ENCODE measurements at regions not wholly inside any gene's neighbourhood (a gene's known extent, or its start where the extent isn't known, plus 50 kb on each side); places are given as distances from the start of the nearest gene placed in this dataset.
"Not testable (repeated sequence)": the region's sequence is repeated elsewhere in the genome, so short reads cannot be mapped to it uniquely, and the experiment has no call there.

GRCh38 chr11:135002236-135002635 is 590.2 kb upstream of the B3GAT1 start:
- H3K4me3 ChIP-seq (ENCODE audit: low read depth in 2 of 2, low read length in 2 of 2), result no peak overlapping the region
- H3K27ac ChIP-seq (ENCODE audit: low read length), result no peak overlapping the region
- no peak for ATAC-seq
- no peaks in the 10 kb centered on the region for H3K9me3 ChIP-seq (ENCODE audit: control insufficient read depth, insufficient read depth, low read depth, low read length)
- no peaks in the 10 kb centered on the region for H3K36me3 ChIP-seq (ENCODE audit: control insufficient read depth, insufficient read depth, low read length)
- BruUV-seq (replicated peaks), result no TSS peak
- intact Hi-C loops (cut with micrococcal nuclease; ENCODE audit: unreplicated experiment) (no loop called here), in situ Hi-C loops (cut with HindIII; ENCODE audit: low pct_unique_long_range_greater_than_20kb, low sequenced_read_pairs) (no loop called here)
- TF ChIP-seq REST (IDR thresholded peaks at IDR 0.05; ENCODE audit: insufficient read depth in 1 of 2, low read depth in 2 of 2, low read length in 1 of 2) (no peak), POLR2AphosphoS5 (IDR thresholded peaks at IDR 0.05; ENCODE audit: low read depth, low read length) (no peak)
- no peaks in the 10 kb centered on the region for H3K27me3 ChIP-seq (ENCODE audit: control insufficient read depth, insufficient read depth, low read length)
- H3K4me1 ChIP-seq (ENCODE audit: control insufficient read depth, insufficient read depth, low read length), result no peaks in the 10 kb centered on the region
- ChIA-PET POLR2A (no interaction called here), CTCF (no interaction called here)
- no peak for DNase-seq (ENCODE audit: low read depth, low spot score)

DNA sequence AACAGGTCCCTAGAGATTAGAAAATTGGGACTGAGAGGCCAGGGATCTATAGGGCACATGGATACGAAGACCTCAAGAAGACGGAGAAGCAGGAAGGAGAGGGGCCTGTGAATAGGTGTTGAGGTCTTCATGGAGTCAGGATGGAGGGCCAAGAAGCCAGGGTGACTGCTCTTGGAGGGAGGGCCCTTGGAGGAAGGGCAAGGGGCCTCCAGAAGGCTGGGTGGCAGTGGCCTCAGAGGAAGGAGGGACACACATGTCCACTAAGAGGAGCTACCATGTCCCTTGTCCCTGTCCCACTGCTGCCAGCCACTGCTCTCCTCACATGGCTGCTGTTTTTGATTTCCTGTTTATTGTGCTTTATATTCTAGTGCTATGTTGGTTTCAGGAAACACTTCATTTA is 589.5 kb upstream of the B3GAT1 start:
- Histone ChIP-seq H3K9me3 (ENCODE audit: control insufficient read depth, insufficient read depth, low read depth, low read length) (no peaks in the 10 kb centered on the region), H3K27me3 (ENCODE audit: control insufficient read depth, insufficient read depth, low read length) (no peaks in the 10 kb centered on the region), H3K27ac (ENCODE audit: low read length) (no peak overlapping the region), H3K4me1 (ENCODE audit: control insufficient read depth, insufficient read depth, low read length) (no peaks in the 10 kb centered on the region), H3K4me3 (ENCODE audit: low read depth in 2 of 2, low read length in 2 of 2) (no peak overlapping the region), H3K36me3 (ENCODE audit: control insufficient read depth, insufficient read depth, low read length) (no peaks in the 10 kb centered on the region)
- BruUV-seq (replicated peaks), result no TSS peak
- in situ Hi-C loops (cut with HindIII; ENCODE audit: low pct_unique_long_range_greater_than_20kb, low sequenced_read_pairs), result no loop called here
- ATAC-seq (no peak), DNase-seq (ENCODE audit: low read depth, low spot score) (no peak)
- CTCF ChIA-PET, result no interaction called here
- POLR2A ChIA-PET, result no interaction called here
- TF ChIP-seq POLR2AphosphoS5 (IDR thresholded peaks at IDR 0.05; ENCODE audit: low read depth, low read length) (no peak), REST (IDR thresholded peaks at IDR 0.05; ENCODE audit: insufficient read depth in 1 of 2, low read depth in 2 of 2, low read length in 1 of 2) (no peak), TCF7L2 (IDR thresholded peaks at IDR 0.05; ENCODE audit: low read depth, low read length) (no peak), SIN3A (IDR thresholded peaks at IDR 0.05; ENCODE audit: borderline replicate concordance, insufficient read depth, low read depth, low read length) (no peak)
- TF ChIP-seq, protein P1, sequence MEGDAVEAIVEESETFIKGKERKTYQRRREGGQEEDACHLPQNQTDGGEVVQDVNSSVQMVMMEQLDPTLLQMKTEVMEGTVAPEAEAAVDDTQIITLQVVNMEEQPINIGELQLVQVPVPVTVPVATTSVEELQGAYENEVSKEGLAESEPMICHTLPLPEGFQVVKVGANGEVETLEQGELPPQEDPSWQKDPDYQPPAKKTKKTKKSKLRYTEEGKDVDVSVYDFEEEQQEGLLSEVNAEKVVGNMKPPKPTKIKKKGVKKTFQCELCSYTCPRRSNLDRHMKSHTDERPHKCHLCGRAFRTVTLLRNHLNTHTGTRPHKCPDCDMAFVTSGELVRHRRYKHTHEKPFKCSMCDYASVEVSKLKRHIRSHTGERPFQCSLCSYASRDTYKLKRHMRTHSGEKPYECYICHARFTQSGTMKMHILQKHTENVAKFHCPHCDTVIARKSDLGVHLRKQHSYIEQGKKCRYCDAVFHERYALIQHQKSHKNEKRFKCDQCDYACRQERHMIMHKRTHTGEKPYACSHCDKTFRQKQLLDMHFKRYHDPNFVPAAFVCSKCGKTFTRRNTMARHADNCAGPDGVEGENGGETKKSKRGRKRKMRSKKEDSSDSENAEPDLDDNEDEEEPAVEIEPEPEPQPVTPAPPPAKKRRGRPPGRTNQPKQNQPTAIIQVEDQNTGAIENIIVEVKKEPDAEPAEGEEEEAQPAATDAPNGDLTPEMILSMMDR (IDR thresholded peaks at IDR 0.05), result no peak
- intact Hi-C loops (cut with micrococcal nuclease; ENCODE audit: unreplicated experiment), result no loop called here

- H3K4me3 ChIP-seq (ENCODE audit: low read depth in 2 of 2, low read length in 2 of 2); intact Hi-C loops (cut with micrococcal nuclease; ENCODE audit: unreplicated experiment); CTCF ChIA-PET; H3K27ac ChIP-seq (ENCODE audit: low read length); H3K4me1 ChIP-seq (ENCODE audit: control insufficient read depth, insufficient read depth, low read length); H3K36me3 ChIP-seq (ENCODE audit: control insufficient read depth, insufficient read depth, low read length); H3K9me3 ChIP-seq (ENCODE audit: control insufficient read depth, insufficient read depth, low read depth, low read length); in situ Hi-C loops (cut with HindIII; ENCODE audit: low pct_unique_long_range_greater_than_20kb, low sequenced_read_pairs); POLR2A ChIA-PET; DNase-seq (ENCODE audit: low read depth, low spot score); ATAC-seq; H3K27me3 ChIP-seq (ENCODE audit: control insufficient read depth, insufficient read depth, low read length); BruUV-seq (replicated peaks): not testable (repeated sequence)
These were observed 589.0 kb upstream of the B3GAT1 start for GRCh38 chr11:135001065-135001464.

All from Panc1 (cell line).